ENCODE measurements at regions not wholly inside any gene's neighbourhood (a gene's known extent, or its start where the extent isn't known, plus 50 kb on each side); places are given as distances from the start of the nearest gene placed in this dataset.
"Not testable (repeated sequence)": the region's sequence is repeated elsewhere in the genome, so short reads cannot be mapped to it uniquely, and the experiment has no call there.

GRCh38 chr2:88932686-88933085 is 241.2 kb downstream of the RPIA start:
- no peak for DNase-seq

DNA sequence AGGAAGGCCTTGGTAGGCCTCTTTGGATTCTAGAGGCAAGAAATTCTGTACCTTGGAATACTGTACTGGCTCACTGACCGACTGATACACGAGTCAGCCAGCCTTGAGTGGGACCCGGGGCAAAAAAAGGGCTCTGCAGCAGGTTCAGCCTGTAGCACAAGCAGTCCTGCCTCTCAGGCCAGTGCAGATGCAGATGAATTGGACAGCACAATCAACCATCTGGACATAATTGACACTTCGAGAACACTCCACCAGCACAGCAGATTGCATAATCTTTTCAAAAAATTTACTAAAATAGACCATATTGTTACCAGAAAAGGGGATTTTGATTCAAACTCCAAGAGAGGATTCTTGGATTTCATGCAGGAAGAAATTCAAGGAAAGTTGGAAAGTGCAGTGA is 241.6 kb downstream of the RPIA start:
- DNase-seq: no peak

- DNase-seq: no peak
Observed at GRCh38 chr2:88933980-88934379, 242.5 kb downstream of the RPIA start.

DNA sequence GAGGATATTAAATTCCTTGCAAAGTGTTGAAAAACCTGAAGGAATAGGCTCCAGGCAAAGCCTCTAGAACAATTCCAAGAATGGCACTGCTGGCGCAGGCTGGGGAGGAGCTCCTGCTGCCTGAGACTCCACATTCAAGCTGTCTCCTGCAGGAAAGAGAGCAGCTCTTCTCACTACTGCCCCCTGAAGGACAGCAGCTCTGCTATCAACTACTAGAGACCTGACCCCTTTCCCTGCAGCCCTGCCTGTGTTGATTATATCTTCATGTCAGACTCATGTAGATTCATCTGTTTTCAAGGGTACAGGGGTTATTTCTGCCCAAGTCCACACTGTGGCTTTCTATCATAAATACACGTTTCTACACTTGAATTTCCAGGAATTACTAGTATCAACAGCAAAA is 249.7 kb downstream of the RPIA start:
- not testable (repeated sequence) for DNase-seq

GRCh38 chr2:88942798-88943197 is 251.3 kb downstream of the RPIA start:
- DNase-seq: no peak

- no peak for DNase-seq
Observed at GRCh38 chr2:88949336-88949735, 257.9 kb downstream of the RPIA start.

- DNase-seq: no peak
Observed at GRCh38 chr2:88950010-88950409, 258.5 kb downstream of the RPIA start.

DNA sequence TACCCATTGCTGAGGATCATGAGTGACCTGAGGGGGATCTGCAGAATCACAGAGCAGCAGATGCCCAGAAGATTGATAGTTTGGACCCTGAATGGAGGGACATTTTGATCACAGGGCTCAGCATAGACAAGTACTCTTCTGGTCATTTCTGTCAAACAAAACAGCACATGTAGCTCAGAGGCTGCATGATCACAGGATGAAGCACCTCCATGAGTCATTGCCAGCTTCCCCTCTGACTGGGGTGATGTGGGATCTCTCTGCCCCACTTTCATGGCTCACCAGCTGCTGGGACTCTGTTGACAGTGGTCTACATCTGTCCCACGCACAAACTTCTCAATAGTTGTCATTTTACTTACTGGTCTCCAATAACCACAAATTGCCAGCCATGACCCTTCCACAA is 264.1 kb downstream of the RPIA start:
- DNase-seq: no peak

- no peak for DNase-seq
Observed at GRCh38 chr2:88959480-88960204, 268.2 kb downstream of the RPIA start.

DNA sequence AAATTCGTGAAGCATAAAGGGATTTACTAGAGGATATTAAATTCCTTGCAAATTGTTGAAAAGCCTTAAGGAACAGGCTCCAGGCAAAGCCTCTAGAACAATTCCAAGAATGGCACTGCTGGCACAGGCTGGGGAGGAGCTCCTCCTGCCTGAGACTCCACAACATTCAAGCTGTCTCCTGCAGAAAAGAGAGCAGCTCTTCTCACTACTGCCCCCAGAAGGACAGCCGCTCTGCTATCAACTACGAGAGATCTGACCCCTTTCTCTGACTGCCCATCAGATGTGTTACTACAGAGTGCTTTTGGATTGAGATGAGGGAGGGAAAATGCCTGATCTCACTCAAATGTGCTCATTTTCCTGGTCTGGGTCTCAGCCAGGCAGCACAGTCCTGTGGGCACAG is 269.9 kb downstream of the RPIA start:
- not testable (repeated sequence) for DNase-seq

GRCh38 chr2:88967844-88968243 is 276.4 kb downstream of the RPIA start:
- no peak for DNase-seq

GRCh38 chr2:88978011-88978410 is 286.5 kb downstream of the RPIA start:
- DNase-seq: not testable (repeated sequence)

DNA sequence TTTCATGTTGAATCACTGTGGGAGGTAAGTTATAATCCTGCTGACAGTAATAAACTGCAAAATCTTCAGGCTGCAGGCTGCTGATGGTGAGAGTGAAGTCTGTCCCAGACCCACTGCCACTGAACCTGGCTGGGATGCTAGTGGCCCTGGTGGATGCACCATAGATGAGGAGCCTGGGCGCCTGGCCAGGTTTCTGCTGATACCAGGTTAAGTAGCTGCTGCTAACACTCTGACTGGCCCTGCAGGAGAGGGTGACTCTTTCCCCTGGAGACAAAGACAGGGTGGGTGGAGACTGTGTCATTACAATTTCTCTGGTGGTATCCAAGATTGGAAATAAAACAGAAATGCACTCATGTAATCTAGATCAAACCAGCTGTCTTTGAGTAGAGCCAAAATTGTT is 287.0 kb downstream of the RPIA start:
- DNase-seq: not testable (repeated sequence)

GRCh38 chr2:88984079-88984478 is 292.6 kb downstream of the RPIA start:
- DNase-seq: not testable (repeated sequence)

GRCh38 chr2:88986721-88987330 is 295.4 kb downstream of the RPIA start:
- DNase-seq: not testable (repeated sequence)

DNA sequence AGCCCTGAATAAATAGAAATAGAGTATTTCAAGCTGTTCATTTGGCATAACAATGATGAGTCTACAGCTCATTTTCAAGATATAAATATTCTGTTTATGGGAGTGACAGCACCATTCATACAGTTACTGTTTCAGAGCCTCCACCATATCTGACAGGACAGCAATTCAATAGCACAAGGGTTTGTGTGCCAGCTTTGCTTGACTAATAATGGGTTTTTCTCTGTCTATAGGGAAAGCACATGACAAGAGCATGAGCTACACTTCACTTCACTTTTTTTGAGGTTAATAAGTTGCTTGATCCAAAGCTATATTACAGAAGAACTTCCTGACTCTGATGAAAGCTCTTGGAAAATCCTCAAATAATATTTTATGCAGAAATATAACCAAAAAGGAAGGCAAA is 297.1 kb downstream of the RPIA start:
- DNase-seq: not testable (repeated sequence)

- DNase-seq: not testable (repeated sequence)
Observed at GRCh38 chr2:88992819-88993218, 301.3 kb downstream of the RPIA start.

DNA sequence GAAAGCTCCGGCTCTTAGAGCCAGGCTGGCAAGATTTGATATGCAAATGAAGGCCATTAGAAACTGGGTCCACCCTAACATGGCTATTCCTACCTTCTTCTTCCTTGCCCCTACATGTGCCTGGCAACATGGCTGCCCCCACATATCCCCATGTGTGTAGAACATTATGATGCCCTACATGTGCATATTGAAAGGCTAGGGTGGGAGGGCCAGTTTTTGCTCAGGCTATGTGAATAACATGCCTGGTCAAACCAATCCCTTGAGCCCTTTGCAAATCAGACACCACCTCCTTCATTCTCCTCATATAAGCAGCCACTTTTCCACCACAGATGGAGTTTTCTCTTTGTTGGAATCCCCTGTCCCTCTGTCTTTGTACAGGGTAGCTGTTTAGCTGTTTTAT is 303.4 kb downstream of the RPIA start:
- not testable (repeated sequence) for DNase-seq

DNA sequence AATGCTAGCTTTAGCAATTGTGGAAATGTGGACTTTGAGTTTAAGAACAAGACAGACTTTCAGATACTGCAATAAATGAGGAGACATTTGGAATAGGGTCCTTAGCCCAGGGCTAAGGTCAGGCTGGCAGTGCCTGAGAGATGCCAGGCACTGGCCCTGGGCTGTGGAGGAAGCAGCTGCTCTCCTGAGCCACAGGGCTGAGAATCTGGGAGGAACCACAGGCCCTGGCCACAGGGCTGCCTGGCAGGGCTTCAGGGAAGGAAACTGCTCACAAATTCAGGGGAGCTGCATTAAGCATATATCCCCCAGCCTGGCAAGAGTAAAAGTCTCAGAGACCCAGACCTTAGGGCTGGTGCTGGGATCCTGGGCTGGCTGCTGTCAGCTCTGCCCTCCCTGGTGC is 305.1 kb downstream of the RPIA start:
- not testable (repeated sequence) for DNase-seq

DNA sequence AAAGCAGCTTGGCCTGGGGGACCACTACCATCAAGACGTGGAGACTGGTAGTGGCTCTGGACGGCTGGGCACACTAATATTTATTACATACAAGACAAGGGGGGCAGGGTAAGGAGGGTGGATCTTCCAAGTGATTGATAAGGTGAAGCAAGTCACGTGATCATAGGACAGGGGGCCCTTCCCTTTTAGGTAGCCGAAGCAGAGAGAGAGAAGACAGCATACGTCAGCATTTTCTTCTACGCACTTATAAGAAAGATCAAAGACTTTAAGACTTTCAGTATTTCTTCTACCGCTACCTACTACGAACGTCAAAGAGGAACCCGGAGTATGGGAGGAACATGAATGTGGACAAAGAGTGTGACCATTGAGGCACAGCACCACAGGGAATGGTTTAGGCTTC is 307.9 kb downstream of the RPIA start:
- DNase-seq: no peak

GRCh38 chr2:89000235-89000634 is 308.8 kb downstream of the RPIA start:
- no peak for DNase-seq

DNA sequence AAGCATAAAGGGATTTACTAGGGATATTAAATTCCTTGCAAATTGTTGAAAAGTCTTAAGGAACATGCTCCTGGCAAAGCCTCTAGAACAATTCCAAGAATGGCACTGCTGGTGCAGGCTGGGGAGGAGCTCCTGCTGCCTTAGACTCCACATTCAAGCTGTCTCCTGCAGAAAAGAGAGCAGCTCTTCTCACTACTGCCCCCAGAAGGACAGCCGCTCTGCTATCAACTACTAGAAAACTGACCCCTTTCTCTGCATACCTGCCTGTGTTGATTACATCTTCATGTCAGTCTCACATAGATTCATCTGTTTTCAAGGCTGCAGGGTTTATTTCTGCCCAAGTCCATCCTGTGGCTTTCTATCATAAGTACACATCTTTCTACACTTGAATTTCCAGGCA is 312.8 kb downstream of the RPIA start:
- DNase-seq: not testable (repeated sequence)

DNA sequence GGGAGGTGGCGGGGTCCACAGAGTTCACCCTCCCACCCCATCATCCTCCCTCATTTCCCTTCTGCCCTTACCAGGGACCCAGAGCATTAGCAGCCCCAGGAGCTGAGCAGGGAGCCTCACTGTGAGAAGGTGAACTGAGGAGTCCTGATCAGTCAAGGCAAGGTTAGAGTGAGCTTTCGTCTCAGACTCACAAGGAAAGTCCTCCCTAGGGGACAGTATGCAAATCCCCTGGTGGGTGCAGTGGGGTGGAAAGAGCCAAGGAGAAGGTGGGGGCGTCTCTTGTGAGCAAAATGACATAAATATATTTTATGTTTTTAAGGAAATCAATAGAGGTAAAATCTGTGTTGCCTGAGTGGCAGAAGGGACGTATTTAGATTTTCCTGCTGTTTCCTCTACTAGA is 329.1 kb downstream of the RPIA start:
- not testable (repeated sequence) for DNase-seq

- not testable (repeated sequence) for DNase-seq
Observed at GRCh38 chr2:89026296-89026695, 334.8 kb downstream of the RPIA start.

GRCh38 chr2:89027115-89027514 is 335.6 kb downstream of the RPIA start:
- not testable (repeated sequence) for DNase-seq
